BJ (cell line): ENCODE measurements at regions not wholly inside any gene's neighbourhood (a gene's known extent, or its start where the extent isn't known, plus 50 kb on each side); places are given as distances from the start of the nearest gene placed in this dataset.
A peak's percentile ranks its signal among the peaks of the same experiment; 100 is the strongest.
"Not testable (repeated sequence)": the region's sequence is repeated elsewhere in the genome, so short reads cannot be mapped to it uniquely, and the experiment has no call there.

Experiments used
- CTCF ChIA-PET: fragments of 350-600 bp; formaldehyde crosslinking; extraction: SDS; loops from one replicate; lab custom pipeline; 2021; ENCODE audit warnings: antibody characterized with exemption, inconsistent platforms; lab: Yijun Ruan, JAX
- POLR2A ChIA-PET: fragments of 300-600 bp; sonication (Branson Sonifier 250); formaldehyde crosslinking; extraction: SDS; loops from one replicate; lab custom pipeline; 2021; ENCODE audit warnings: antibody characterized with exemption; lab: Charles Lee
- DNase-seq: peaks from one replicate; pipeline ENCODE4 v3.0.0-alpha.2; 2011; ENCODE audit warnings: low read depth
- H3K27me3 ChIP-seq: 2 replicates; pipeline ENCODE4 v1.6.0; 2011; ENCODE audit warnings: low read length; ENCODE audit not compliant: control insufficient read depth, insufficient read depth
- H3K36me3 ChIP-seq: 2 replicates; pipeline ENCODE4 v1.5.1; 2011; ENCODE audit warnings: low read length; ENCODE audit not compliant: control insufficient read depth, insufficient read depth
- H3K4me3 ChIP-seq: 2 replicates; pipeline ENCODE4 v1.5.1; 2011; ENCODE audit warnings: low read depth, mild to moderate bottlenecking, control low read depth, low read length
- TF ChIP-seq, protein P1 (sequence below): IDR thresholded peaks from 2 replicates; pipeline ENCODE4 v1.5.1; 2011; ENCODE audit warnings: low read depth, mild to moderate bottlenecking, control low read depth, inconsistent platforms, low read length, moderate library complexity; ENCODE audit not compliant: insufficient read depth

GRCh38 chr6:854406-855118, 161.6 kb upstream of the EXOC2 start:
- TF ChIP-seq, protein P1, sequence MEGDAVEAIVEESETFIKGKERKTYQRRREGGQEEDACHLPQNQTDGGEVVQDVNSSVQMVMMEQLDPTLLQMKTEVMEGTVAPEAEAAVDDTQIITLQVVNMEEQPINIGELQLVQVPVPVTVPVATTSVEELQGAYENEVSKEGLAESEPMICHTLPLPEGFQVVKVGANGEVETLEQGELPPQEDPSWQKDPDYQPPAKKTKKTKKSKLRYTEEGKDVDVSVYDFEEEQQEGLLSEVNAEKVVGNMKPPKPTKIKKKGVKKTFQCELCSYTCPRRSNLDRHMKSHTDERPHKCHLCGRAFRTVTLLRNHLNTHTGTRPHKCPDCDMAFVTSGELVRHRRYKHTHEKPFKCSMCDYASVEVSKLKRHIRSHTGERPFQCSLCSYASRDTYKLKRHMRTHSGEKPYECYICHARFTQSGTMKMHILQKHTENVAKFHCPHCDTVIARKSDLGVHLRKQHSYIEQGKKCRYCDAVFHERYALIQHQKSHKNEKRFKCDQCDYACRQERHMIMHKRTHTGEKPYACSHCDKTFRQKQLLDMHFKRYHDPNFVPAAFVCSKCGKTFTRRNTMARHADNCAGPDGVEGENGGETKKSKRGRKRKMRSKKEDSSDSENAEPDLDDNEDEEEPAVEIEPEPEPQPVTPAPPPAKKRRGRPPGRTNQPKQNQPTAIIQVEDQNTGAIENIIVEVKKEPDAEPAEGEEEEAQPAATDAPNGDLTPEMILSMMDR = no peak
- ChIA-PET POLR2A (interaction anchor here (0.6 kb wide), 1 partner anchor 184 kb away, joined by 3 read pairs; no protein-coding TSS in a partner anchor), CTCF (interaction anchor here (1.0 kb wide), 1 partner anchor 69 kb away, joined by 3 read pairs; no protein-coding TSS in a partner anchor)
- H3K36me3 ChIP-seq = no peaks in the 10 kb centered on the region
- no peaks in the 10 kb centered on the region for H3K27me3 ChIP-seq
- peak; percentile 13 for DNase-seq
- H3K4me3 ChIP-seq = peak overlapping the region; percentile 9; the same call in 1 of the 2 replicates

- H3K27me3 ChIP-seq, DNase-seq, CTCF ChIA-PET, POLR2A ChIA-PET, H3K36me3 ChIP-seq, H3K4me3 ChIP-seq: not testable (repeated sequence)
Measured at GRCh38 chr6:852216-852615, 159.3 kb upstream of the EXOC2 start.

GRCh38 chr6:849075-849506, 156.2 kb upstream of the EXOC2 start:
- Histone ChIP-seq H3K36me3 (no peaks in the 10 kb centered on the region), H3K4me3 (no peak overlapping the region), H3K27me3 (no peaks in the 10 kb centered on the region)
- TF ChIP-seq, protein P1 = no peak
- DNase-seq = no peak
- POLR2A ChIA-PET = no interaction called here
- CTCF ChIA-PET = interaction anchor here (1.0 kb wide), 1 partner anchor 15 kb away, joined by 3 read pairs; no protein-coding TSS in a partner anchor

- Histone ChIP-seq H3K4me3 (no peak overlapping the region), H3K27me3 (no peaks in the 10 kb centered on the region; the same call in 1 of the 2 replicates), H3K36me3 (no peaks in the 10 kb centered on the region)
- CTCF ChIA-PET = no interaction called here
- DNase-seq = no peak
- POLR2A ChIA-PET = no interaction called here
- TF ChIP-seq, protein P1 = no peak
Measured at GRCh38 chr6:845566-845965, 152.6 kb upstream of the EXOC2 start.

DNA sequence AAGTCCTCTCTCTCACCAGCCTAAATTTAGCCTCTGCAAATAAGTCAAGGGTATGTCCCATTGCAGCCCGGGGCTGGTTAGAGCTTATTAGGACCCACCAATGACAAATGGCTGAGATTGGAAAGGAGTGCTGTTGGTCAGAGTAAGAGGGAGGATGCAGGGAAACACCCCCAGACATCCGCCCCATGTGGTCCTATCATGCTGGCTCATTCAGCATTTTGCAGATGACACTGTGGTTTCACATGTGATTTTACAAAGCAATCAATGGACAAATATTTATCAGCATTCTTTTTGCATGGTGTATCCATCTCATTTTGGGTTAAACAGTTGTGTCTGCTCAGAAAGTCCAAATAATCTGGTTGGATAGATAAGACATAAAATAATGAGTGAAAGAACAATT, 152.2 kb upstream of the EXOC2 start:
- no peaks in the 10 kb centered on the region for H3K36me3 ChIP-seq
- no peak for DNase-seq
- CTCF ChIA-PET = no interaction called here

More for the DNA sequence above, 152.2 kb upstream of the EXOC2 start:
- TF ChIP-seq, protein P1 = no peak
- H3K4me3 ChIP-seq = no peak overlapping the region
- H3K27me3 ChIP-seq = no peaks in the 10 kb centered on the region; the same call in 1 of the 2 replicates
- POLR2A ChIA-PET = no interaction called here
